Neural progenitor cell (in vitro differentiated cells): ENCODE measurements at regions not wholly inside any gene's neighbourhood (a gene's known extent, or its start where the extent isn't known, plus 50 kb on each side); places are given as distances from the start of the nearest gene placed in this dataset.

Source experiments
- EZH2 ChIP-seq: fragments of 200-600 bp; sonication (generic); IDR thresholded peaks from 2 replicates; pipeline ENCODE4 v1.6.1; 2017; ENCODE audit warnings: antibody characterized with exemption, mild to moderate bottlenecking, moderate library complexity
- EZH2phosphoT487 ChIP-seq: fragments of 200-600 bp; sonication (generic); IDR thresholded peaks from 2 replicates; pipeline ENCODE4 v1.6.1; 2017; ENCODE audit warnings: antibody characterized with exemption
- TF ChIP-seq, protein P1 (sequence below): fragments of 200-600 bp; sonication (generic); IDR thresholded peaks from 2 replicates; pipeline ENCODE4 v1.5.1; 2017; ENCODE audit warnings: antibody characterized with exemption, mild to moderate bottlenecking

- TF ChIP-seq, protein P1, sequence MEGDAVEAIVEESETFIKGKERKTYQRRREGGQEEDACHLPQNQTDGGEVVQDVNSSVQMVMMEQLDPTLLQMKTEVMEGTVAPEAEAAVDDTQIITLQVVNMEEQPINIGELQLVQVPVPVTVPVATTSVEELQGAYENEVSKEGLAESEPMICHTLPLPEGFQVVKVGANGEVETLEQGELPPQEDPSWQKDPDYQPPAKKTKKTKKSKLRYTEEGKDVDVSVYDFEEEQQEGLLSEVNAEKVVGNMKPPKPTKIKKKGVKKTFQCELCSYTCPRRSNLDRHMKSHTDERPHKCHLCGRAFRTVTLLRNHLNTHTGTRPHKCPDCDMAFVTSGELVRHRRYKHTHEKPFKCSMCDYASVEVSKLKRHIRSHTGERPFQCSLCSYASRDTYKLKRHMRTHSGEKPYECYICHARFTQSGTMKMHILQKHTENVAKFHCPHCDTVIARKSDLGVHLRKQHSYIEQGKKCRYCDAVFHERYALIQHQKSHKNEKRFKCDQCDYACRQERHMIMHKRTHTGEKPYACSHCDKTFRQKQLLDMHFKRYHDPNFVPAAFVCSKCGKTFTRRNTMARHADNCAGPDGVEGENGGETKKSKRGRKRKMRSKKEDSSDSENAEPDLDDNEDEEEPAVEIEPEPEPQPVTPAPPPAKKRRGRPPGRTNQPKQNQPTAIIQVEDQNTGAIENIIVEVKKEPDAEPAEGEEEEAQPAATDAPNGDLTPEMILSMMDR = no peak
- TF ChIP-seq EZH2 = no peak
- no peak for TF ChIP-seq EZH2phosphoT487
Measured at GRCh38 chr5:124596595-124597421, 149.6 kb downstream of the ZNF608 start.
